ENCODE measurements at regions not wholly inside any gene's neighbourhood (a gene's known extent, or its start where the extent isn't known, plus 50 kb on each side); places are given as distances from the start of the nearest gene placed in this dataset.
"Not testable (repeated sequence)": the region's sequence is repeated elsewhere in the genome, so short reads cannot be mapped to it uniquely, and the experiment has no call there.

DNA sequence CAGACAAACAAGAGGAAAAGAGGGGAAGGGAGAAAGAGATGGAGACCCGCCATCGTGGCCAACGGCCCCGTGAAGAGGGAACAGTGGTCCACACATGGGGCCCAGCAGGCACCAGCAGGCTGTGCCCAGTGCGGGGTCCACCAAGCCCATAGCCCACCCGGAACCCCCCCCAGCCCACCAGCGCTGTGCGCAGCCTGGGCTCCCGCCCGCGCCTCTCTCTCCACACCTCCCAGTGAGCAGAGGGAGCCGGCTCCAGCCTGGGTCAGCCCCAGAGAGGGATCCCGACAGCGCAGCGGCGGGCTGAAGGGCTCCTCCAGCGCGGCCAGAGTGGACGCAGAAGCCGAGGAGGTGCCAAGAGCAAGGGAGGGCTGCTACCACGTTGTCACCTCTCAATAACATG, 105.0 kb upstream of the TMTC1 start:
- Histone ChIP-seq H3K4me1 (no peaks in the 10 kb centered on the region), H3K9me3 (no peaks in the 10 kb centered on the region), H3K36me3 (no peaks in the 10 kb centered on the region), H3K27ac (no peak overlapping the region), H3K4me3 (no peak overlapping the region), H3K27me3 (no peaks in the 10 kb centered on the region)
- TF ChIP-seq, protein P1, sequence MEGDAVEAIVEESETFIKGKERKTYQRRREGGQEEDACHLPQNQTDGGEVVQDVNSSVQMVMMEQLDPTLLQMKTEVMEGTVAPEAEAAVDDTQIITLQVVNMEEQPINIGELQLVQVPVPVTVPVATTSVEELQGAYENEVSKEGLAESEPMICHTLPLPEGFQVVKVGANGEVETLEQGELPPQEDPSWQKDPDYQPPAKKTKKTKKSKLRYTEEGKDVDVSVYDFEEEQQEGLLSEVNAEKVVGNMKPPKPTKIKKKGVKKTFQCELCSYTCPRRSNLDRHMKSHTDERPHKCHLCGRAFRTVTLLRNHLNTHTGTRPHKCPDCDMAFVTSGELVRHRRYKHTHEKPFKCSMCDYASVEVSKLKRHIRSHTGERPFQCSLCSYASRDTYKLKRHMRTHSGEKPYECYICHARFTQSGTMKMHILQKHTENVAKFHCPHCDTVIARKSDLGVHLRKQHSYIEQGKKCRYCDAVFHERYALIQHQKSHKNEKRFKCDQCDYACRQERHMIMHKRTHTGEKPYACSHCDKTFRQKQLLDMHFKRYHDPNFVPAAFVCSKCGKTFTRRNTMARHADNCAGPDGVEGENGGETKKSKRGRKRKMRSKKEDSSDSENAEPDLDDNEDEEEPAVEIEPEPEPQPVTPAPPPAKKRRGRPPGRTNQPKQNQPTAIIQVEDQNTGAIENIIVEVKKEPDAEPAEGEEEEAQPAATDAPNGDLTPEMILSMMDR (IDR thresholded peaks at IDR 0.05), result no peak
- no peak for DNase-seq (ENCODE audit: low spot score in 2 of 2)
- intact Hi-C loops (cut with DNase I), result no loop called here

DNA sequence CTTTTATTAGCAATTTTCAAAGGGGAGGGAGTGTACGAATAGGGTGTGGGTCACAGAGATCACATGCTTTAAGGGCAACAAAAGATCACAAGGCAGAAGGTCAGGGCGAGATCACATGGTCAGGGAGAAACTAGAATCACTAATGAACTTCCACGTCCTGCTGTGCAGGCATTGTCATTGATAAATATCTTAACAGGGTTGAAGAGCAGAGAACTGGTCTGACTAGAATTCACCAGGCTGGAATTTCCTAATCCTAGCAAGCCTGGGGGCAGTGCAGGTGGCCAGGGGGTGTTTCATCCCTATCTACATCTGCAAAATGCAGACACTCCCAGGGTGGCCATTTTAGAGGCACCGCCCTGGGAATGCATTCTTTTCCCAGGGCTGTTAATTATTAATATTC, 101.2 kb upstream of the TMTC1 start:
- H3K9me3 ChIP-seq; intact Hi-C loops (cut with DNase I); H3K36me3 ChIP-seq; H3K27ac ChIP-seq; H3K4me3 ChIP-seq; H3K27me3 ChIP-seq; DNase-seq (ENCODE audit: low spot score in 2 of 2); H3K4me1 ChIP-seq: not testable (repeated sequence)

DNA sequence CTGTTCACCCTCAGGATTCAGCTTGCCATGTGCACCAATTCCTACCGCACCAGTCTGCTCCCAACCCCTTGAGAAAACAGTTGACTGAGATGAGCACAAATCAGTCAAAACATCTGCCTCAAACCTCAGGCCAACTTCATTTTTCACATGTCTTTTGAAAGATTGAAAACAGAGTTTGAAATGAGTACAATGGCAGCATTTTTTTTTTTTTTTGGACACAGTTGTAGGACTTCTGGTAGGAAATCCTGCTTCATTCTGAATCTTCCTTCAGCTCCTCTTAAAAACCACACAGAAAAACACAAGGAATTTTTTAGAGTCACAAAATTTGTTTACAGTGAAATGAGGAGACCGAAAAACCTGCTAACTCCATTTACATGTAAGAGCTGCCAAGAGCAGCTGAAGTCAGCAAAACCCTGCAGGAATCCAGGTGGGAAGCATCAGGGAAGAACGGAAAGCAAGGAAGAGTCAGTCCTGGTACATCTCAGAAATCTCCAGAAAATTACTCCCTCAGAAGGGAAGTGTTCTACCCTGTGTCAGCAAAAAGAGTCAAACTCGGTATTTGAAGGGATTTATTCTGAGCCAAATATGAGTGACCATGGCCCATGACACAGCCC, 100.3 kb upstream of the TMTC1 start:
- H3K4me1 ChIP-seq, result peaks cover 0 to 6% of the 10 kb centered on the region in 2 donors
- no peaks in the 10 kb centered on the region for H3K9me3 ChIP-seq
- H3K4me3 ChIP-seq, result no peak overlapping the region
- intact Hi-C loops (cut with DNase I), result no loop called here
- TF ChIP-seq, protein P1 (IDR thresholded peaks at IDR 0.05), result no peak
- H3K27ac ChIP-seq, result peak overlapping the region in 1 of 2 donors; percentile 48
- no peaks in the 10 kb centered on the region for H3K36me3 ChIP-seq
- no peaks in the 10 kb centered on the region for H3K27me3 ChIP-seq
- DNase-seq (ENCODE audit: low spot score in 2 of 2), result no peak

DNA sequence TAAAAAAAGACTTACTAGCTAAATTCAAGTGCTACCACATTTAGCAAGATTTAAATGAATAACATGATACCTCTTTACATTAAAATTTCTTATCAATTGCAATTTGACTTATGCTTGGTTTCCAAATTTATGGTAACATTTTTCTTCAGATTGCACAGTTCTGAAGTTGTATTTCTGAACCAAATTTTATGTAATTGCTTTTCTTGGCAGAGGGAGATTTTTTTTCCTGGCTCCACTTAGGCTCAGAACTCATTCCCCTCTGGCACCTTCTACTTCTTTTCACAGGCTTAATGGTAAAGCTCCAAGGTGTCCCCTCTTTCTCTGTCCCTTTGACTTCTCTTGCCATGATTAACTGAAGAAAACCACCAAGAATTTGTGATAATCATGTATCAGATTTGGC, 99.8 kb upstream of the TMTC1 start:
- intact Hi-C loops (cut with DNase I), result no loop called here
- no peaks in the 10 kb centered on the region for H3K9me3 ChIP-seq
- peak overlapping the region in 1 of 2 donors; percentile 48 for H3K27ac ChIP-seq

DNA sequence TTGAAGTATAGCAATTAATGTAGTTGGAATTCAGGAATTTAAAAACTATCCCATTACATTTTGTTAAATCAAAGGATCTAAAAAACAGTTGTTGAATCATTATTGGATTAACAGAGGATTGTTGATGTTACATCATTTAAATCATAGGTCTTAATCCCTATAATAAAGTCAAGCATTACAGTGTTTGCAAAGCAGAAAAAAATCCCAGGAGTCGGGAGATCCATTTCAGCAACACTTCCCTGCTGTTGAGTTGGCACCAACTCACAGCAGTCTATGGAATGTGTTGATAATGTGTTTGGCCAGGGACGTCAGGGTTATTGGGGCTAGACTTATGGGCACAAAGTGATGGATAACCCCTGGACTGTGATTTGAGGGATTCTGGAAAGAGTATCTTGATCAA, 99.1 kb upstream of the TMTC1 start:
- intact Hi-C loops (cut with DNase I), result no loop called here
- DNase-seq (ENCODE audit: low spot score in 2 of 2), result no peak
- Histone ChIP-seq H3K27ac (peak overlapping the region in 1 of 2 donors; percentile 16), H3K36me3 (no peaks in the 10 kb centered on the region), H3K9me3 (no peaks in the 10 kb centered on the region), H3K4me3 (no peak overlapping the region), H3K27me3 (no peaks in the 10 kb centered on the region), H3K4me1 (peaks cover 0 to 6% of the 10 kb centered on the region in 2 donors)
- TF ChIP-seq, protein P1 (IDR thresholded peaks at IDR 0.05), result no peak

More for the DNA sequence above, 99.8 kb upstream of the TMTC1 start:
- peaks cover 0 to 6% of the 10 kb centered on the region in 2 donors for H3K4me1 ChIP-seq
- H3K4me3 ChIP-seq, result no peak overlapping the region
- TF ChIP-seq, protein P1 (IDR thresholded peaks at IDR 0.05), result no peak
- no peak for DNase-seq (ENCODE audit: low spot score in 2 of 2)
- H3K27me3 ChIP-seq, result no peaks in the 10 kb centered on the region
- H3K36me3 ChIP-seq, result no peaks in the 10 kb centered on the region

DNA sequence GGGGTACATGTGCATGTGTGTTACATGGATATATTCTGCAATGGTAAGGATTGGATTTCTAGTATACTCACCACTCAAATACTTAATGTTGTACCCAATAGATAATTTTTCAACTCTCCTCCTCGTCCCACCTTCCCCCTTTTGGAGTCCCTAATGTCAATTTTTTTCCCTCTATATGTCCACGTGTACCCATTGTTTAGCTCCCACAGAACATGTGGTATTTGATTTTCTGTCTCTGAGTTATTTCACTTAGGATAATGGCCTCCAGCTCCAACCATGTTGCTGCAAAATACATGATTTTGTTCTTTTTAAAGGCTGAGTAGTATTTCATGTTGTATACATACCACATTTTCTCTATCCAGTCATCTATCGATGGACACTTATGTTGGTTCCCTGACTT, 97.2 kb upstream of the TMTC1 start:
- H3K27me3 ChIP-seq, result no peaks in the 10 kb centered on the region
- H3K4me1 ChIP-seq, result peaks cover 0 to 6% of the 10 kb centered on the region in 2 donors
- no peak overlapping the region for H3K27ac ChIP-seq
- TF ChIP-seq, protein P1 (IDR thresholded peaks at IDR 0.05), result no peak
- H3K9me3 ChIP-seq, result no peaks in the 10 kb centered on the region
- intact Hi-C loops (cut with DNase I), result no loop called here
- no peak overlapping the region for H3K4me3 ChIP-seq
- DNase-seq (ENCODE audit: low spot score in 2 of 2), result no peak
- H3K36me3 ChIP-seq, result no peaks in the 10 kb centered on the region

Measured in ascending aorta (tissue), 2 donors.